Liver (tissue), 8 donors: ENCODE measurements at regions not wholly inside any gene's neighbourhood (a gene's known extent, or its start where the extent isn't known, plus 50 kb on each side); places are given as distances from the start of the nearest gene placed in this dataset.

Source experiments
- DNase-seq: peaks from one replicate; pipeline ENCODE4 v3.0.0-alpha.2; 2017; ENCODE audit warnings: low spot score
- H3K27ac ChIP-seq, 2 donors: one replicate each; pipeline ENCODE4 v1.7.0; 2013; ENCODE audit warnings: inconsistent platforms in 2 of 2, low read length in 2 of 2, control low read depth in 1 of 2, low read depth in 1 of 2, mild to moderate bottlenecking in 1 of 2
- H3K27me3 ChIP-seq, 4 donors: one replicate each; pipeline versions ENCODE4 v1.6.1 to v1.7.0; 2013; ENCODE audit warnings: low read length in 3 of 4, inconsistent platforms in 1 of 4, mild to moderate bottlenecking in 1 of 4, moderate library complexity in 1 of 4; ENCODE audit not compliant: control insufficient read depth in 4 of 4, insufficient read depth in 4 of 4
- H3K36me3 ChIP-seq, 4 donors: one replicate each; pipeline versions ENCODE4 v1.6.1 to v1.7.0; 2013; ENCODE audit warnings: low read length in 3 of 4, mild to moderate bottlenecking in 3 of 4, low read depth in 1 of 4, moderate library complexity in 1 of 4; ENCODE audit not compliant: control insufficient read depth in 4 of 4, insufficient read depth in 3 of 4
- H3K4me1 ChIP-seq, 4 donors: one replicate each; pipeline versions ENCODE4 v1.6.1 to v1.7.0; 2013; ENCODE audit warnings: low read length in 3 of 4, mild to moderate bottlenecking in 3 of 4, moderate library complexity in 1 of 4; ENCODE audit not compliant: control insufficient read depth in 4 of 4, insufficient read depth in 4 of 4
- H3K4me3 ChIP-seq, 3 donors: one replicate each; pipeline versions ENCODE4 v1.6.1 to v1.7.0; 2013; ENCODE audit warnings: low read length in 3 of 3, control low read depth in 1 of 3, low read depth in 1 of 3, mild to moderate bottlenecking in 1 of 3
- H3K9ac ChIP-seq, 2 donors: one replicate each; pipeline ENCODE4 v1.7.0; 2013; ENCODE audit warnings: low read length in 2 of 2, mild to moderate bottlenecking in 2 of 2, moderate library complexity in 2 of 2, control low read depth in 1 of 2, low read depth in 1 of 2
- H3K9me3 ChIP-seq, 4 donors: one replicate each; pipeline versions ENCODE4 v1.6.1 to v1.7.0; 2013; ENCODE audit warnings: low read length in 3 of 4; ENCODE audit not compliant: control insufficient read depth in 4 of 4
- ATF3 ChIP-seq: IDR thresholded peaks from 2 replicates; pipeline ENCODE4 v1.6.1; 2016; ENCODE audit warnings: antibody characterized with exemption
- CTCF ChIP-seq: fragments of 150-350 bp; IDR thresholded peaks from 2 replicates; pipeline ENCODE4 v1.5.1; 2017; ENCODE audit warnings: improper control_type of control experiment, low read depth, low read length; ENCODE audit not compliant: missing input control
- EGR1 ChIP-seq, 2 donors: IDR thresholded peaks; 2 replicates each; pipeline ENCODE4 v1.6.1; 2016 to 2018; ENCODE audit warnings: antibody characterized with exemption in 2 of 2, low read depth in 2 of 2
- FOXA1 ChIP-seq: IDR thresholded peaks from 2 replicates; pipeline ENCODE4 v1.6.1; 2016; ENCODE audit warnings: antibody characterized with exemption
- FOXA2 ChIP-seq: IDR thresholded peaks from 2 replicates; pipeline ENCODE4 v1.6.1; 2016; ENCODE audit warnings: antibody characterized with exemption
- GABPA ChIP-seq, 2 donors: IDR thresholded peaks in 1 of 2; conservative IDR thresholded peaks in 1 of 2; 2 replicates each; pipeline ENCODE4 v1.6.1; 2016; ENCODE audit warnings: antibody characterized with exemption in 2 of 2, mild to moderate bottlenecking in 1 of 2, moderate library complexity in 1 of 2
- HNF4A ChIP-seq, 2 donors: conservative IDR thresholded peaks; 2 replicates each; pipeline ENCODE4 v1.6.1; 2016; ENCODE audit warnings: antibody characterized with exemption in 2 of 2, mild to moderate bottlenecking in 2 of 2
- HNF4G ChIP-seq: IDR thresholded peaks from 2 replicates; pipeline ENCODE4 v1.6.1; 2016; ENCODE audit warnings: antibody characterized with exemption
- JUND ChIP-seq, 2 donors: IDR thresholded peaks; 2 replicates each; pipeline ENCODE4 v1.6.1; 2016; ENCODE audit warnings: antibody characterized with exemption in 2 of 2
- NR2F2 ChIP-seq: IDR thresholded peaks from 2 replicates; pipeline ENCODE4 v1.6.1; 2016; ENCODE audit warnings: antibody characterized with exemption
- RAD21 ChIP-seq, 2 donors: IDR thresholded peaks; 2 replicates each; pipeline ENCODE4 v1.6.1; 2016; ENCODE audit warnings: antibody characterized with exemption in 2 of 2, mild to moderate bottlenecking in 2 of 2
- RXRA ChIP-seq, 2 donors: IDR thresholded peaks; 2 replicates each; pipeline ENCODE4 v1.6.1; 2017 to 2018; ENCODE audit warnings: antibody characterized with exemption in 2 of 2, mild to moderate bottlenecking in 1 of 2
- SP1 ChIP-seq: IDR thresholded peaks from 2 replicates; pipeline ENCODE4 v1.6.1; 2018; ENCODE audit warnings: antibody characterized with exemption, mild to moderate bottlenecking
- TAF1 ChIP-seq: conservative IDR thresholded peaks from 2 replicates; pipeline ENCODE4 v1.6.1; 2016; ENCODE audit warnings: antibody characterized with exemption, mild to moderate bottlenecking
- YY1 ChIP-seq: IDR thresholded peaks from 2 replicates; pipeline ENCODE4 v1.6.1; 2016; ENCODE audit warnings: antibody characterized with exemption, mild to moderate bottlenecking
- ZBTB33 ChIP-seq: IDR thresholded peaks from 2 replicates; pipeline ENCODE4 v1.6.1; 2016; ENCODE audit warnings: antibody characterized with exemption
- WGBS: extraction: QIAGEN DNeasy Blood & Tissue Kit; methylation state at CpG from one replicate; pipeline ENCODE4 v1.1.7; 2013; 5-methylcytosine and 5-hydroxymethylcytosine counted together
- TF ChIP-seq, protein P1 (sequence below): IDR thresholded peaks from 2 replicates; pipeline ENCODE4 v1.6.1; 2016; ENCODE audit warnings: antibody characterized with exemption, mild to moderate bottlenecking
- TF ChIP-seq, protein P2 (sequence below): IDR thresholded peaks from 2 replicates; pipeline ENCODE4 v1.6.1; 2016; ENCODE audit warnings: antibody characterized with exemption
- donor health status: healthy.
- donor health status: healthy.
- donor health status: healthy.
- donor health status: healthy.
- donor health status: healthy.

DNA sequence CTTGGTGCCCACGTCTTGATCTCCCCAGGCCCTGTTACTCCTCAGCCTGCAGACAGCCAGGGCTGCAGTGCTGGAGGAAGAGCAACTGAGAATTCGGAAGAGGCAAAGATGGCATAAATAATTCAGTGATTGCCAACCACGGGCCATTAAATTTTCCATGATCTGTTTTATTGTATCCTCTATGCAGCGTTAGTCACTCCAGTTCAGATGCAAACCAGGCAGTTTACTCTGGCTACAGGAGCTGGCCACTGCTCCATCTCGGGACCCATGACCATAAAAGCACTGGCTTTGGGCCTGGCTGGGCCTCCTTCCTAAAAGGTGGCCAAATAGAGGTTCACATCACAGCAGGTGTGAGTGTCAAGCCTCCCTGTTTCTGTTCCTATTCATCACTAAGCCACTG lies 137.6 kb upstream of the TLE3 start:
- no peak overlapping the region for H3K27ac ChIP-seq
- TF ChIP-seq FOXA1 = no peak
- no peak for TF ChIP-seq TAF1
- no peak for TF ChIP-seq HNF4A (conservative IDR thresholded peaks at IDR 0.05)
- TF ChIP-seq, protein P1, sequence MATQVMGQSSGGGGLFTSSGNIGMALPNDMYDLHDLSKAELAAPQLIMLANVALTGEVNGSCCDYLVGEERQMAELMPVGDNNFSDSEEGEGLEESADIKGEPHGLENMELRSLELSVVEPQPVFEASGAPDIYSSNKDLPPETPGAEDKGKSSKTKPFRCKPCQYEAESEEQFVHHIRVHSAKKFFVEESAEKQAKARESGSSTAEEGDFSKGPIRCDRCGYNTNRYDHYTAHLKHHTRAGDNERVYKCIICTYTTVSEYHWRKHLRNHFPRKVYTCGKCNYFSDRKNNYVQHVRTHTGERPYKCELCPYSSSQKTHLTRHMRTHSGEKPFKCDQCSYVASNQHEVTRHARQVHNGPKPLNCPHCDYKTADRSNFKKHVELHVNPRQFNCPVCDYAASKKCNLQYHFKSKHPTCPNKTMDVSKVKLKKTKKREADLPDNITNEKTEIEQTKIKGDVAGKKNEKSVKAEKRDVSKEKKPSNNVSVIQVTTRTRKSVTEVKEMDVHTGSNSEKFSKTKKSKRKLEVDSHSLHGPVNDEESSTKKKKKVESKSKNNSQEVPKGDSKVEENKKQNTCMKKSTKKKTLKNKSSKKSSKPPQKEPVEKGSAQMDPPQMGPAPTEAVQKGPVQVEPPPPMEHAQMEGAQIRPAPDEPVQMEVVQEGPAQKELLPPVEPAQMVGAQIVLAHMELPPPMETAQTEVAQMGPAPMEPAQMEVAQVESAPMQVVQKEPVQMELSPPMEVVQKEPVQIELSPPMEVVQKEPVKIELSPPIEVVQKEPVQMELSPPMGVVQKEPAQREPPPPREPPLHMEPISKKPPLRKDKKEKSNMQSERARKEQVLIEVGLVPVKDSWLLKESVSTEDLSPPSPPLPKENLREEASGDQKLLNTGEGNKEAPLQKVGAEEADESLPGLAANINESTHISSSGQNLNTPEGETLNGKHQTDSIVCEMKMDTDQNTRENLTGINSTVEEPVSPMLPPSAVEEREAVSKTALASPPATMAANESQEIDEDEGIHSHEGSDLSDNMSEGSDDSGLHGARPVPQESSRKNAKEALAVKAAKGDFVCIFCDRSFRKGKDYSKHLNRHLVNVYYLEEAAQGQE = no peak
- TF ChIP-seq RAD21 (IDR thresholded peaks at IDR 0.05) = no peak
- no peak for TF ChIP-seq ZBTB33
- TF ChIP-seq ATF3 = no peak
- no peak for TF ChIP-seq YY1
- no peak for TF ChIP-seq CTCF
- TF ChIP-seq SP1 = no peak
- no peak for TF ChIP-seq GABPA (IDR thresholded peaks at IDR 0.05 in 1 of 2, conservative IDR thresholded peaks at IDR 0.05 in 1 of 2)
- TF ChIP-seq JUND (IDR thresholded peaks at IDR 0.05) = no peak
- TF ChIP-seq HNF4G = no peak
- no peak for TF ChIP-seq NR2F2
- no peak for TF ChIP-seq FOXA2
- TF ChIP-seq, protein P2, sequence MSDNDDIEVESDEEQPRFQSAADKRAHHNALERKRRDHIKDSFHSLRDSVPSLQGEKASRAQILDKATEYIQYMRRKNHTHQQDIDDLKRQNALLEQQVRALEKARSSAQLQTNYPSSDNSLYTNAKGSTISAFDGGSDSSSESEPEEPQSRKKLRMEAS = no peak
- TF ChIP-seq EGR1 (IDR thresholded peaks at IDR 0.05; ENCODE audit: low read depth in 2 of 2) = no peak
- TF ChIP-seq RXRA (IDR thresholded peaks at IDR 0.05) = no peak
- H3K27me3 ChIP-seq = no peaks in the 10 kb centered on the region
- no peak for DNase-seq
- H3K9me3 ChIP-seq = peaks cover 0 to 3% (median under 1%) of the 10 kb centered on the region in 4 donors
- WGBS = 91% methylated on average over 5 of the region's 5 CpGs
- H3K9ac ChIP-seq = no peak overlapping the region
- no peaks in the 10 kb centered on the region for H3K4me1 ChIP-seq
- H3K36me3 ChIP-seq = no peaks in the 10 kb centered on the region
- H3K4me3 ChIP-seq = no peak overlapping the region
